HG03097 (cell line): ENCODE measurements at regions not wholly inside any gene's neighbourhood (a gene's known extent, or its start where the extent isn't known, plus 50 kb on each side); places are given as distances from the start of the nearest gene placed in this dataset.

ENCODE experiments used
- ATAC-seq: cut with Tn5 transposase; IDR thresholded peaks from one replicate; pipeline ENCODE4 v1.9.1; 2021; ENCODE audit not compliant: unreplicated experiment, low FRiP score

DNA sequence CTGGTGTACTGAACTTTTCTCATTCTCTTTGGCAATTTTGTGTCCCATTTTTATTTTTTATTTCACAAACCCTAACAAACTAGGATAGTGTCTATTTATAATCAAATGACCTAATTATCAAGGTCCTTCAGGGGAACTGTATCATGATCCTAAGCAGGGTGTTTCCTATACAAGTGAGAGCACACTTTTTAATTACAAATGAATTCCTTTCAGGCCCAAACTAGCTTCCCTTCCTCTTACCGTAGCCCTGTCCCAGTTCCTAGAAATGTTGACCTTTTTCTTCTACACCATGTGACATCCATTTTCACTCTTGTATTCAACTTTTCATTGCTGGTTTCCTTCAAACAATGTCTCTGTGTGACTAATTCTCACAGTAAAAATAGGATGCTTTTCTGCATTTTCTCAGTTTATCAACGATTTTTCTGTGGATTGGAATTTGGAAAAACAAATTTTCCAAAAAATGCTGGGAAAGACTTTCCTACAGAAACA lies 411.4 kb downstream of the CCDC91 start:
- no peak for ATAC-seq

DNA sequence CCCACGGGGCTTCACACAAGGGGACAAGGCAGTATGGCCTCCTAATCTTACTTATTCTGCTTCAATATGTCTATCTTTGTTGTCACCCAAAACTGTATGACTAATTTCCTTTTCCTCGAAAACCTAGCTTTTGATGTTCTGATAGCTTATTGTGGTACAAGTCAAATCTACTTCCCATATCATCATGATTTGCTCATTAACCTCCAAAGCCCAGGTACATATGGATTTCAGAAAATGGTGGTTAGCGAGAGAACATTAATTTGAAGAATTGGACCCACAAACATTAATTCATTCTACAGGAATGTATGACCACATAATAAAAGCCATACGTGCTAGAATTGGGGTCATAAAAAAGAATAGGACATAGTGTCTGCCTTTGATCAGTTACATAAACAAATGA lies 412.5 kb downstream of the CCDC91 start:
- ATAC-seq: no peak

DNA sequence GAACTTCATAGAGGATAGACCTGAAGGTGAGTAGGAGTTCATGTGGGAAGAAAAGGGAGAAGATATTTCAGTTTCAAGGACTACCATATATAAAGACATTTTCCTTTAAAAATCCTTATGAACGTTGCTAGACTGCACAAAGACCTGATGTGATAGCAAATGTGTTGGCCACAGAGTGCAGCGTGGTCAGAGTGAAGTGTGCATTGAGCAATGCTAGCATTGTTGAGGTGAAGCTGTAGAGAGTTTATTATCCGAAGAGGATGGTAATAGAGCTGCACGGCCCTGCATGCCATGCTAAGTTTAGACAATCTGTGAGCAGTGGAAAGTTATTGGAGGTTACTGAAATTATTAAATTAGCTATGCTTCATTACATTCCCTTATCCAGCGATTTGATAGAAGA lies 413.0 kb downstream of the CCDC91 start:
- ATAC-seq: no peak

DNA sequence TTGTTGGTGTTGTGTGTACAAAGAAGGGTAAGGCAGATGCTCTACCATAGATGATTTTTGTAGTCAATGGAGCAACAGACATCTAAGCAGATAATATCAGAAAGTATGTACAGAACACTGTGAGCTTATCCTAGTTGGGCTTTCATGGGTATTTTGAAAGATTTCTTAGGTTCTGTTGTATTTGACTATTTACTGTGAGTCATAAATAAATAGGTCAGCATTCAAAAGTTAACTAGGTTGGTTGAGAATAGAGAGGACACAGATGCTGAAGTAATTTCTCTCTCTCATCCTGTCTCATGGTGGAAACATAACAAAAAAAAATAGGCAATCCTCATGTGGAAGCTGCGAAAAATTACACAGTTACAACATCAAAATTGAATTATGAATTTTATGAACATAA lies 413.5 kb downstream of the CCDC91 start:
- ATAC-seq: no peak

DNA sequence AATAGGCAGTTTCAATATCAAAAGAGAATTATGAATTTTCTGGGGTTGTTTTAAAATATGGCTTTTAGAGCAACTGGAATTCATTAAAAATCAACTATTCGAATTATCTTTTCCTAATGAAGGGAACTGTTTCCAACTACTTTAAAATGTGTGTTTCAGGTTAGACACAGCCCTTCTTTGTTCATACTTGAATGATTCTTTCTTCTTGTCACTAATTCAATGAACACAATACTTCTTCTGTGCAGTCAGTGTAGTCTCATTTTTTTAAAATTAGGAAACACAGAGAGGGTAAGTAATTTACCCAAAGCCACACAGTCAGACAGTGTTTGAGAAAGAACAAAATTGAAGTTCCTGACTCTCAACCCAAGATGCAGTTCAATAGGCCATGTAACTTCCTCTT lies 414.0 kb downstream of the CCDC91 start:
- no peak for ATAC-seq

DNA sequence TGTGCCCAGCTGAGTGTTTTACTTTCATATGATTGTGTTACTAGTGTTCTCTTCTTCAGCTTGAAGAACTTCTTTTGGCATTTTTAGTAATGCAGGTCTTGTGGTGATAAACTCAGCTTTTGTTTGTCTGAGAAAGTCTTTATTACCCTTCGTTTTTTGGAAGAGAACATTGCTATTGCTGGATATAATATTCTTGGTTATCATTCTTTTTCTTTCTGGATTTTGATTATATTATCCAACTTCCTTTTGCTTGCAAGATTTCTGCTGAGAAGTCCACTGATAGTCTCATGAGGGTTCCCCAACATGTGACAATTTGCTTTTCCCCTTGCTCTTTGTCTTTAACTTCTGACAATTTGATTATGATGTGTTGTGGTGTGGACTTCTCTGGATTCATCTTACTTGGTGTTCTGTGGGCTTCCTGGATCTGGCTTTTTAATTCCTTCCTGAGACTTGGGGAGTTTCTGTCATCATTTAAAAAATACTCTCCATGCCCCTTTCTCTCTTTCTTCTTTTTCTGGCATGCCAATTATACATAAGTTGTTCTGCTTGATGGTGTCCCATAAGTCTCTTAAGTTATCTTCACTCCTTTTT lies 416.8 kb downstream of the CCDC91 start:
- ATAC-seq: no peak

DNA sequence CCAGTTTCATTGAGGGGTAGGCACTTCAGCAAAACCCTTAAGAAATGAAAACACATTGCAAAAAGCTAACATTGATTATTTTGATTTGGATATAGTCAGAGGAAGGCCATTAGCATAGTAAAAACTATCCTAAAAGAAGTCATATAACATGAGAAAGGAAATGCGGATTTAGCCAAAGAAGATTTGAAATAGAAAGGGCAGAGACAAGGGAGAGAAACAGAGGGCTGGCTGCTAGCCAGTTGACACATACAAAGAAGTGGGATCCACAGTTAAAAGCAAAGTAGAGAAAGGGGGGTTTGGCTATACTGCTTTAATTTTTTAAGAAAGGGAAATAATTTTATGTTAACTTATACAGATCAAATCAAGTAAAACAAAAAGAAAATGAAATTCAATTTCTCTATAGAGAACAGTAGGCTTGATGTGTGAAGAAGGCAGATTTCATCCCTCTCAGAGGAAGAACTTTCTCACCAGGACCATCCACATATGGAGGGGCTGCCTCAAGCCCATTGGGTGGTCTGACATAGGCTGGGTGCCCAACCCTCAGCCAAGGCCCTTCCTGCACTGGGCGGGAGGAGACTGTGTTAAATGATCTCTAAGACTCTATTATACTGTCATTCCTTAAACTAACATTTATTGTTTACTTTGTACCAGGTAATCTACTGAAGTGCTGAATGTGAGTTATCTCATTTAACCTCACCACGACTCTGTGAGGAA lies 420.3 kb downstream of the CCDC91 start:
- ATAC-seq: no peak

DNA sequence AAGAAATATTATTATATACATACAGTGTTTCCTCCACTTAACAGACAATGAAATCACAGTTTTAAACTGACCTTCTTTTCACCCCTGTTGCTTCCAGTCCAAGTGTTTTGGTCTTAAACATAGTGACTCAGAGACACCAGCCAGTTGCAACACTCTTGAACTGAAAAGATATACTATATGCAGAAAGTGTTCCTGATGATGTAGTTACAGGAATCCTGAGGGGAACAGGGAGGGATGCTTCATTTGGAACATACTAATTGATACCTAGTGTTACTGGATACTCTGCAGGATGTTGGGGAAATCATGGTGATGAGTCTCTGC lies 420.8 kb downstream of the CCDC91 start:
- no peak for ATAC-seq

DNA sequence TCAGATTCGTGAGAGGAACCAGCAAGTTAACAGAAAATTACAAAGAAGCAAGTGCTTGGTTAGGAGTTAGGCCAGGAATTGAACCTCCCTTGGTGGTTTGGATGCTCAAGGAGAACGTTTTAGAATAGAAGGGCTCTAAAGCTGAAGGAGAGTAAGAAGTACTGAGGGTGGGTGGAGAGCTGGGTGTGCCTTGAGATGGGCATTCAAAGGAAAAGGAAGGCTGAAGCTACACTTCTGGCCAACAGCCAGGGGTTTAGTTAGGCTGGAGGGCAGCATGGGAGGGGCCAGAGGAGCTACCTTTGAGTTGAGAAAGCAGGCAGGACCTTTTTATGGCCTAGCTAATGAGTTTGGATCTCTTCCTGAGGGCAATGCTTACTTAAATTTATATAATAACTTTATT lies 421.2 kb downstream of the CCDC91 start:
- no peak for ATAC-seq

DNA sequence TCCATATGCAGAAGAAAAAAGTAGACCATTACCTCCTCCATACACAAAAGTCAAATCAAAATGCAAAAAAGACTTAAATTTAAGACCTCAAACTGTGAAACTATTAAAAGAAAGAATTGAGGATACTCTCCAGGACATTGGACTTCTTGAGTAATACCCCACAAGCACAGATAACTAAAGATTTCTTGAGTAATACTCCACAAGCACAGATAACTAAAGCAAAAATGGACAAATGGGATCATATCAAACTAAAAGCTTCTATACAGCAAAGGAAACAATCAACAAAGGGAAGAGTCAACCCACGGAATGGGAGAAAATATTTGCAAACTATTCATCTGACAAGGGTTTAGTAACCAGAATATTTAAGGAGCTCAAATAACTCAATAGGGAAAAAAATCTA lies 427.9 kb downstream of the CCDC91 start:
- no peak for ATAC-seq

DNA sequence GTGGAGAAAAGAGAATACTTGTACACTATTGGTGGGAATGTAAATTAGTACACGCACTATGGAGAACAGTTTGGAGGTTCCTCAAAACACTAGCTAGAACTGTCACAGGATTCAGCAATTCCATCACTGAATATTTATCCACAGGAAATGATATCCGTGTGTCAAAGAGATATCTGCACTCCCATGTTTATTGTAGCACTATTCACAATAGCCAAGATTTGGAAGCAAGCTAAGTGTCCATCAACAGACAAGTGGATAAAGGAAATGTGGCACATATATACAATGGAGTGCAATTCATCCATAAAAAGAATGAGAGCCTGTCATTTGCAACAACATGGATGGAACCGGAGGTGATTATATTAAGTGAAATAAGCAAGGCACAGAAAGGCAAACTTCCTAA lies 428.5 kb downstream of the CCDC91 start:
- ATAC-seq: no peak

DNA sequence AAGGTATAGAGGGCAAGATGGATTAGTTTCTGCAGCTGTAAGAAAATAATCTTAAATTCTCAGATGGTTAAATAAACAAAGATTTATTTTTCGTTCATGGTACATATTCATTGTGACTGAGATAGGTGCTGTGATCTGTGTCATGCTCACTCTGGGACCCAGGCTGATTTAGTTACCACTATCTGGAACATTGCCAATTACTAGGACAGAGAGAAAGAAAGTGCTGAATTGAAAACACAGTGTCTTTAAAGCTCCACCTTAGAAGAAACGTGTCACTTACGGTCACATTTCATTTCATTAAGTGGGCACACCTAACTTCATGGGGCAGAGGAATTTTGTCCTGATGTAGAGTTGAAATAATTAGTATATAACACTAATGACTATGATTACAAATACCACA lies 430.0 kb downstream of the CCDC91 start:
- no peak for ATAC-seq

DNA sequence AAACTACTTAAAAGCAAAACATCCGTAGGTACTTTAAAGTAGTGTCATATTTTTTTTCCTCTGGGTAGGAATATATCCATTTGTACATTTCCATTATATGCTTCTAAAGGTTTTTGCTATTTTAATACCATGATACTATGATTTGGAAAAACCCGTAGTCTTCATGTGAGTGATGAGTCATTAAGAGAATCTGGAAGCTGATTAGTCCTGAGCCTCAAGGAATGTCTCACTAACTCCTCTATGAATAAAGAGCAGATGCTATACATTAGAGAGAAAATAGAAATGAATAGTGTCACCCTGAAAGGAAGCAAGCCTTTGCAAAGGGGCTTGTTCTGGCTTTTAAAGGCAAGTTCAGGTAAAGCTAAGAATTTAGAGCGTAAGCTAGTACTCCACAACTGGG lies 432.1 kb downstream of the CCDC91 start:
- no peak for ATAC-seq

DNA sequence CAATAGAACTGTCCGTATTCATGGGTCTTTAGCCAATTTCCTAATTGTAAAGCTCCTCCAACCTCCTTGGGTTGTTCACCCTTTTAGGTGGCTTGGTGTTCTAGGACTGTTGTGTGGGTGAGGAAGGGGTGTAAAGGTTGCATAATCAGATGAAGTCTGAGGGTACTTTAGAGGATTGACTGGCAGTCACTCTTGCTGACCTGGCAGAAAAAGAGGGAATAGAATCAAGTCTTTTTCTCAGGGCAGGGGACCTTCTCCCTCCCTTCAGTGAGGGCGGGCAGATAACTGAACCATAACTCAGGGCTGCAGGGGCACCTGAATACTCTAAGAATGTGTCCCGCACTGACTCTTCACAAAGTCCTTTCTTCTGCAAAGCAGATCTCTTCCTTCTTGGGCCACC lies 436.2 kb downstream of the CCDC91 start:
- no peak for ATAC-seq

DNA sequence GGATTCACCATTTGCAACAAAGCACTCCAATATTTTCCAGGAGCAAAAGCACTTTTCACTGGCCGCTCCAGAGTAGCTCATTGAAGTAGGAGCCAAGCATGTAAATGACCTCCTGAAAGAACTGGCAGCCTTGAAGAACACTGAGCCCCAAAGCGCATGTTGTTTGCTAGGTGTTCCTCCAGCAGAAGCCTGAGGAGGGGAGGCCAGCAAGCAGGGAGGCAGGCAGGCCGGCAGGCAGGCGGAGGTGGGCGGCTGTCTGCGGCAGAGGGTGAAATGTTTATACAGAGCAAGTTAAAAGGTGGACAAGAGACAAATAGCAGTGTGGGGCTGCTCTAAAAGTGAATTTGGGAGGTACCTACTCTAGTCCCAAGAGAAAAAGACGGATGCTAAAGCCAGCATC lies 439.4 kb downstream of the CCDC91 start:
- ATAC-seq: no peak

DNA sequence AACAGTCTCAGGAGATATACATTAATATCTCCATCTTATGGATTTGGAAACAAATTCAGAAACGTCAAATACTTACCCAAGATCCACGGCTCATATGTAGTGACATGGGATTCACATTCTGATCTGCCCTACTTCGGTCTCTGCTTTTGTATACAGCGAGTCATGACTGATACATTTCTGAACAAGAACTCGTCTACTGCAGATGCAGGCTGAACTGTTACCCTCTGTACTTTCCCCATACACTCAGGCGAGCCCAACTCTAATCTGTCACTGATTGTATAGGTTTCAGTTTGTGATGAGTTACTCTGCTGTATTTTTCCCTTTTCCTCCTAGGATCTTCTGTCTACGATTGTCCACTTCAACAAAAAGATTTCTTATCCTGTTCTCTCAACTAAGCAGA lies 441.6 kb downstream of the CCDC91 start:
- no peak for ATAC-seq

DNA sequence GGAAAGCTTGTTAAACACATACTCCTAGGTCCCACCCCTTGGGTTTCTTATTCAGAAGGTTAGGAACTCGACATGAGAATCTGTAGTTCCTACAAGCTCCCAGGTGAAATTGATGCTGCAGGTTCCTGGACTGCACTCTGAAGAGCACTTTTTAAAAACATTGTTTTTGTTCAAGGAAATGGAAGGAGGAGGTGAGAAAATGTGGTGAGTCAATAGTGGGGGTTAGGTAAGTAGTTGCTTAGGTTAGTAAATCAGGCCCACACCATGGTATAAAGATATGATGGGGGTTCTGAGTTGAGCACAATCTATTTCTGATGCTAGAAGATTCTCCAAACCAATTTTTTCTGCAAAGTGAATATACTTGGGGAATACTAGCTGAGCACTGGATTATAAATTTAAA lies 450.3 kb downstream of the CCDC91 start:
- ATAC-seq: no peak

DNA sequence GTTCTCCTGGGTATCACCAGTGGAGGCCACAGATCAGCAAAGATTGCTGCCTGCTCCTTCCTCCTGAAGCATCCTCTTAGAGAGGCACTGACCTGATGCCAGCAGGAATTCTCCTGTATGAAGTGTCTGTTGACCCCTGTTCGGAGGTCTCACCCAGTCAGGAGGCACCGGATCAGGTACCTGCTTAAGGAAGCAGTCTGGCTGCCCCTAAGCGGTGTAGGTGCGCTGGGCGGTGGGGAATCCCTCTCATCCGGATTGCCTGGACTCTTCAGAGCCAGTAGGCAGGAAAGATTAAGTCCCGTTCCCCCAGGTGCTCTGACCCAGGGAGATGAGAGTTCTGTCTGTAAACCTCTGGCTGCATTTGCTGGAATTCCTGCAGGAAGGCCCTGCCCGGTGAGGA lies 455.2 kb downstream of the CCDC91 start:
- no peak for ATAC-seq

DNA sequence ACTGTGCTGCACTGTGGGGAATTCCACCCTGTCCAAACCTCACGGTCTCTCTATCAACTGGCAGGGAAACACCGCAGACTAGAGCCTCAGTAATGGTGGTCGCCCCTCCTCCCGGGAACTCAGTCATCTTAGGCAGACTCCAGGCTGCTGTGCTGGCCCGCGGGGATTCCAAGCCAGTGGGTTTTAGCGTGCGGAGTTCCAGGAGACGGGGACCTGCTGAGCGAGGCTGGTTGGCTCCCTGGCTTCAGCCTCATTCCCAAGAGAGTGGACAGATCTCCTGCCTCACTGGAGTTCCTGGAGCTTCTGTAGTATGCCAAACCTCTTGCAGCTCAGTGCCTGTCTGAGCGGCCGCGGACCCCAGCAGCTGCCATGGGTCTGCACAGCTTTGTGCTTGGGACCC lies 455.6 kb downstream of the CCDC91 start:
- ATAC-seq: no peak

DNA sequence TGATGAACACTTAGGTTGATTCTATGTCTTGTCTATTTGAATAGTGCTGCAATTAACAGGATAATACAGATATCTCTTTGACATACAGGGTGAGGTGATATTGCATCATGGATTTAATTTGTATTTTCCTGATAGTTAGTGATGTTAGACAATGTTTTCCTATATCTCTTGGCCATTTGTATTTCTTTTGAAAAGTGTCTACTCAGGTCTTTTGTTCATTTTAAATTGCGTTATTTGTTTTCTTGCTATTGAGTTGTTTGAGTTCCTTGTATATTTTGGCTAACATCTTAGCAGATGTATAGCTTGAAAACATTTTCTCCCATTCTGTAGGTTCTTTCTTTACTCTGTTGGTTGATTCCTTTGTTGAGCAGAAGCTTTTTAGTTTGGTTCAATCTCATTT lies 460.6 kb downstream of the CCDC91 start:
- ATAC-seq: no peak

DNA sequence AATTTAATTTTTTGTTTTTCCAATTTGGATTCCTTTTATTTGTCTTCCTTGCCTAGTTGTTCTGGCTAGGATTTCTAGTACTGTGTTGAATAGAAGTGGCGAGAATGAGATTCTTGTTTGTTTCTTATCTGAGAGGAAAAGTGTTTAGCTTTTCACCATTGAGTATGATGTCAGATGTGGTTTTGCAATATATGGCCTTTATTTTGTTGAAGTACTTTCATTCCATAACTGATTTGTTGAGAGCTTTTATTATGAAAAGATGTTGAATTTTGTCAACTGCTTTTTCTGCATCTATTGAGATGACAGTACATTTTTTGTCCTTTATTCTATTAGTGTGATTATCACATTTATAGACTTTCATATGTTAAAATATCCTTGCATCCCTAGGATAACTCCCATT lies 462.0 kb downstream of the CCDC91 start:
- no peak for ATAC-seq

DNA sequence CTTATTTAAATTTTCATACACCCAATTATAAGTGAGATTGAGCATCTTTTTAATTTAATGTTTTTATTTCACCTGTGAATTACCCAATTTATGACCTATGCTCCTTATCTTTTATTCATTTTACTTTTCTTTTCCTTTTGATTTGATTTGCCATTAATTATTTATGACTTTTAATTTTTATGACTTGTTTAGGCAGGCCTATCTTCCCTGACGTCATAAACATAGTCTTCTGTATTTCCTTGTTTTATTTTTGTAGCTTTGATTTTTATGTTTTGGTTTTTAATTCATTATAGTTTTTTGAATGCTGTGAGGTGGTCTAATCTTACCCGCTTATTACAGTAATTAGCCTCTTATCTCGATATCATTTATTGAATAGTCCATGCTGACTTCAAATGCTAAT lies 467.1 kb upstream of the FAR2 start:
- no peak for ATAC-seq

DNA sequence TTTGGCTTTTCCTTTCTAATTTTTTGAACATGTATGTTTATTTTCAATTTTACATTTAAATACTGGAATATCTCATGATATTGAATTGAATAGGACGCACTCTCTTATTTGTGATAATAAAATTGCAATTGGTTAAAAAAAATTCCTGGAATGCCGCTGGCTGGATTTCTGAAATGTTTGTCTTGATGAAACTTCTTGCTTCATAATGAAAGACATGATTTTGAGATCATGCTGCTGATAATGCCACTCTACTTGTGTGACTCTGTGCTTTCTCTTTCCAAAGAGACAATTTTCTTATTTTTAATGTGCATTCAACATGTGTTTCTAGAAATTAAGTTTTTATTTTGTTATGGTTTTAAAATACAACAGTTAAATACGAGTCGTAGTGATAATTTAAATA lies 465.7 kb upstream of the FAR2 start:
- no peak for ATAC-seq
